Thyroid gland (tissue), 4 donors: ENCODE measurements at regions not wholly inside any gene's neighbourhood (a gene's known extent, or its start where the extent isn't known, plus 50 kb on each side); places are given as distances from the start of the nearest gene placed in this dataset.

Source experiments
- DNase-seq, 2 donors: peaks; one replicate each; pipeline ENCODE4 v3.0.0-alpha.2; 2019
- H3K27ac ChIP-seq, 3 donors: fragments of 200-600 bp; sonication (generic); 1 replicate in 2 of 3; 2 replicates in 1 of 3; pipeline ENCODE4 v1.5.1; 2016 to 2019; ENCODE audit warnings: mild to moderate bottlenecking in 1 of 3, moderate library complexity in 1 of 3
- H3K27me3 ChIP-seq: fragments of 200-600 bp; sonication (generic); one replicate; pipeline ENCODE4 v1.5.1; 2019
- H3K36me3 ChIP-seq, 2 donors: fragments of 200-600 bp; sonication (generic); one replicate each; pipeline ENCODE4 v1.5.1; 2016 to 2019
- H3K4me1 ChIP-seq, 2 donors: fragments of 200-600 bp; sonication (generic); one replicate each; pipeline ENCODE4 v1.5.1; 2017 to 2019
- H3K4me3 ChIP-seq, 3 donors: fragments of 200-600 bp; sonication (generic); replicated peaks in 1 of 3; 1 replicate in 2 of 3; 2 replicates in 1 of 3; pipeline ENCODE4 v1.5.1; 2016; ENCODE audit warnings: mild to moderate bottlenecking in 1 of 3
- H3K9me3 ChIP-seq: fragments of 200-600 bp; sonication (generic); one replicate; pipeline ENCODE4 v1.5.1; 2017
- CTCF ChIP-seq, 6 experiments: fragments of 200-600 bp in 3 of 6; fragments of 450-650 bp in 3 of 6; sonication (generic) in 3 of 6; IDR thresholded peaks; one replicate each; pipeline ENCODE4 v1.5.1; 2016 to 2019; ENCODE audit warnings: antibody characterized with exemption in 6 of 6, mild to moderate bottlenecking in 2 of 6, inconsistent platforms in 1 of 6, moderate library complexity in 1 of 6
- POLR2A ChIP-seq, 2 donors: fragments of 450-650 bp; IDR thresholded peaks; one replicate each; pipeline ENCODE4 v1.6.1; 2017; ENCODE audit warnings: antibody characterized with exemption in 2 of 2, mild to moderate bottlenecking in 2 of 2, moderate library complexity in 1 of 2
- WGBS, 2 donors: methylation state at CpG; one replicate each; pipeline ENCODE4 v1.1.5; 2017; 5-methylcytosine and 5-hydroxymethylcytosine counted together
- intact Hi-C: fragments of 100-400 bp; cut with DNase I; formaldehyde crosslinking; loops from one replicate; pipeline ENCODE4 v1.15.1; 2023

GRCh38 chr13:73608711-73609485, 525.3 kb downstream of the KLF12 start:
- Histone ChIP-seq H3K27me3 (no peaks in the 10 kb centered on the region), H3K4me3 (no peak overlapping the region), H3K9me3 (no peaks in the 10 kb centered on the region), H3K4me1 (peaks cover 16 to 30% of the 10 kb centered on the region in 2 donors), H3K36me3 (no peaks in the 10 kb centered on the region), H3K27ac (peak overlapping the region; percentile 15 to 66 (median 32))
- WGBS, 2 donors = 56 to 57% methylated on average over 7 of the region's 7 CpGs
- DNase-seq = peak; percentile 7 to 16
- intact Hi-C loops = no loop called here
- TF ChIP-seq CTCF (IDR thresholded peaks at IDR 0.05) (no peak), POLR2A (IDR thresholded peaks at IDR 0.05) (no peak)

- H3K4me3 ChIP-seq = no peak overlapping the region
- DNase-seq = no peak
- no peaks in the 10 kb centered on the region for H3K36me3 ChIP-seq
- peak overlapping the region; percentile 15 to 66 (median 32) for H3K27ac ChIP-seq
- H3K4me1 ChIP-seq = peaks cover 16 to 30% of the 10 kb centered on the region in 2 donors
- no peaks in the 10 kb centered on the region for H3K27me3 ChIP-seq
- intact Hi-C loops = no loop called here
- no peaks in the 10 kb centered on the region for H3K9me3 ChIP-seq
- TF ChIP-seq CTCF (IDR thresholded peaks at IDR 0.05) (no peak), POLR2A (IDR thresholded peaks at IDR 0.05) (no peak)
- 54 to 64% methylated on average over 2 of the region's 2 CpGs for WGBS, 2 donors
Observed at GRCh38 chr13:73608157-73608516, 526.1 kb downstream of the KLF12 start.

GRCh38 chr13:73607489-73608156, 526.6 kb downstream of the KLF12 start:
- TF ChIP-seq POLR2A (IDR thresholded peaks at IDR 0.05) (no peak), CTCF (IDR thresholded peaks at IDR 0.05) (no peak)
- peak overlapping the region; percentile 25 to 66 (median 32) for H3K27ac ChIP-seq
- no peaks in the 10 kb centered on the region for H3K9me3 ChIP-seq
- 61 to 69% methylated on average over 6 of the region's 6 CpGs for WGBS, 2 donors
- intact Hi-C loops = no loop called here
- no peak for DNase-seq
- no peaks in the 10 kb centered on the region for H3K36me3 ChIP-seq
- H3K27me3 ChIP-seq = no peaks in the 10 kb centered on the region
- peaks cover 16 to 30% of the 10 kb centered on the region in 2 donors for H3K4me1 ChIP-seq
- no peak overlapping the region for H3K4me3 ChIP-seq

- Histone ChIP-seq H3K4me1 (peaks cover 11 to 18% of the 10 kb centered on the region in 2 donors), H3K9me3 (no peaks in the 10 kb centered on the region), H3K4me3 (no peak overlapping the region), H3K36me3 (no peaks in the 10 kb centered on the region), H3K27me3 (no peaks in the 10 kb centered on the region), H3K27ac (no peak overlapping the region)
- WGBS, 2 donors = 98 to 100% methylated on average over 1 of the region's 1 CpG
- intact Hi-C loops = no loop called here
- no peak for DNase-seq
- TF ChIP-seq POLR2A (IDR thresholded peaks at IDR 0.05) = no peak
- no peak for TF ChIP-seq CTCF (IDR thresholded peaks at IDR 0.05)
Observed at GRCh38 chr13:73603646-73604045, 530.6 kb downstream of the KLF12 start.

GRCh38 chr13:73602295-73602694, 531.9 kb downstream of the KLF12 start:
- intact Hi-C loops = no loop called here
- 87 to 90% methylated on average over 5 of the region's 5 CpGs for WGBS, 2 donors
- no peak for DNase-seq
- H3K4me3 ChIP-seq = no peak overlapping the region
- no peak overlapping the region for H3K27ac ChIP-seq
- H3K27me3 ChIP-seq = no peaks in the 10 kb centered on the region
- TF ChIP-seq CTCF (IDR thresholded peaks at IDR 0.05) = no peak
- no peak for TF ChIP-seq POLR2A (IDR thresholded peaks at IDR 0.05)
- peaks cover 0 to 5% of the 10 kb centered on the region in 2 donors for H3K4me1 ChIP-seq
- H3K36me3 ChIP-seq = no peaks in the 10 kb centered on the region
- H3K9me3 ChIP-seq = no peaks in the 10 kb centered on the region
